ENCODE measurements at regions not wholly inside any gene's neighbourhood (a gene's known extent, or its start where the extent isn't known, plus 50 kb on each side); places are given as distances from the start of the nearest gene placed in this dataset.

- Mint-ChIP-seq H3K4me3 (peak overlapping the region in 1 of 4 donors; percentile 53), H3K4me1 (peaks cover 0 to 7% (median 5%) of the 10 kb centered on the region in 4 donors), H3K36me3 (no peaks in the 10 kb centered on the region), H3K9me3 (peaks cover 0 to 3% (median 0%) of the 10 kb centered on the region in 7 donors), H3K27me3 (peaks cover 47% of the 10 kb centered on the region), H3K27ac (no peak overlapping the region)
- Histone ChIP-seq H3K36me3 (ENCODE audit: control insufficient read depth, insufficient read depth, low read length) (no peaks in the 10 kb centered on the region), H3K4me1 (ENCODE audit: control insufficient read depth, insufficient read depth, low read length, poor library complexity, severe bottlenecking) (no peaks in the 10 kb centered on the region), H3K4me3 (ENCODE audit: low read depth, low read length) (no peak overlapping the region), H3K27me3 (ENCODE audit: control insufficient read depth, insufficient read depth, low read length) (peaks cover 8% of the 10 kb centered on the region), H3K9me3 (ENCODE audit: control insufficient read depth in 2 of 2, low read length in 2 of 2) (no peaks in the 10 kb centered on the region), H3K27ac (ENCODE audit: insufficient read depth, low read length, poor library complexity, severe bottlenecking) (no peak overlapping the region)
- ATAC-seq (ENCODE audit: low read depth in 2 of 2) (no peak), DNase-seq (peak in 1 of 3 donors; percentile 12)
Measured at GRCh38 chr2:172153156-172153555, 50.5 kb upstream of the DLX2 start.

GRCh38 chr2:172153757-172154156 is 51.1 kb upstream of the DLX2 start:
- Mint-ChIP-seq H3K4me1 (peaks cover 0 to 7% (median 5%) of the 10 kb centered on the region in 4 donors), H3K27ac (no peak overlapping the region), H3K4me3 (no peak overlapping the region), H3K9me3 (peaks cover 0 to 4% (median 0%) of the 10 kb centered on the region in 7 donors), H3K36me3 (no peaks in the 10 kb centered on the region), H3K27me3 (peaks cover 48% of the 10 kb centered on the region)
- no peaks in the 10 kb centered on the region for H3K4me1 ChIP-seq (ENCODE audit: control insufficient read depth, insufficient read depth, low read length, poor library complexity, severe bottlenecking)
- H3K9me3 ChIP-seq (ENCODE audit: control insufficient read depth in 2 of 2, low read length in 2 of 2): no peaks in the 10 kb centered on the region
- no peak overlapping the region for H3K27ac ChIP-seq (ENCODE audit: insufficient read depth, low read length, poor library complexity, severe bottlenecking)
- H3K36me3 ChIP-seq (ENCODE audit: control insufficient read depth, insufficient read depth, low read length): no peaks in the 10 kb centered on the region
- H3K27me3 ChIP-seq (ENCODE audit: control insufficient read depth, insufficient read depth, low read length): peaks cover 8% of the 10 kb centered on the region
- ATAC-seq (ENCODE audit: low read depth in 2 of 2) (no peak), DNase-seq (no peak)
- H3K4me3 ChIP-seq (ENCODE audit: low read depth, low read length): no peak overlapping the region

- DNase-seq: no peak
- no peak overlapping the region for H3K27ac ChIP-seq (ENCODE audit: insufficient read depth, low read length, poor library complexity, severe bottlenecking)
- no peak for ATAC-seq (ENCODE audit: low read depth in 2 of 2)
- Mint-ChIP-seq H3K27me3 (peaks cover 51% of the 10 kb centered on the region), H3K9me3 (peaks cover 0 to 4% (median 0%) of the 10 kb centered on the region in 7 donors), H3K4me1 (peaks cover 0 to 7% (median 5%) of the 10 kb centered on the region in 4 donors), H3K36me3 (no peaks in the 10 kb centered on the region), H3K4me3 (no peak overlapping the region), H3K27ac (no peak overlapping the region)
- no peak overlapping the region for H3K4me3 ChIP-seq (ENCODE audit: low read depth, low read length)
- no peaks in the 10 kb centered on the region for H3K9me3 ChIP-seq (ENCODE audit: control insufficient read depth in 2 of 2, low read length in 2 of 2)
- no peaks in the 10 kb centered on the region for H3K36me3 ChIP-seq (ENCODE audit: control insufficient read depth, insufficient read depth, low read length)
- no peaks in the 10 kb centered on the region for H3K4me1 ChIP-seq (ENCODE audit: control insufficient read depth, insufficient read depth, low read length, poor library complexity, severe bottlenecking)
- H3K27me3 ChIP-seq (ENCODE audit: control insufficient read depth, insufficient read depth, low read length): peaks cover 8% of the 10 kb centered on the region
Measured at GRCh38 chr2:172155752-172156151, 53.1 kb upstream of the DLX2 start.

GRCh38 chr2:172160839-172161238 is 58.1 kb upstream of the DLX2 start:
- H3K4me1 ChIP-seq (ENCODE audit: control insufficient read depth, insufficient read depth, low read length, poor library complexity, severe bottlenecking): no peaks in the 10 kb centered on the region
- no peak for ATAC-seq (ENCODE audit: low read depth in 2 of 2)
- no peaks in the 10 kb centered on the region for H3K4me1 Mint-ChIP-seq
- H3K27ac Mint-ChIP-seq: no peak overlapping the region
- H3K36me3 ChIP-seq (ENCODE audit: control insufficient read depth, insufficient read depth, low read length): no peaks in the 10 kb centered on the region
- H3K36me3 Mint-ChIP-seq: no peaks in the 10 kb centered on the region
- H3K27ac ChIP-seq (ENCODE audit: insufficient read depth, low read length, poor library complexity, severe bottlenecking): no peak overlapping the region
- no peak overlapping the region for H3K4me3 ChIP-seq (ENCODE audit: low read depth, low read length)
- DNase-seq: no peak
- peaks cover 24% of the 10 kb centered on the region for H3K27me3 Mint-ChIP-seq
- no peak overlapping the region for H3K4me3 Mint-ChIP-seq
- no peaks in the 10 kb centered on the region for H3K9me3 ChIP-seq (ENCODE audit: control insufficient read depth in 2 of 2, low read length in 2 of 2)
- no peaks in the 10 kb centered on the region for H3K27me3 ChIP-seq (ENCODE audit: control insufficient read depth, insufficient read depth, low read length)
- peaks cover 0 to 4% (median 0%) of the 10 kb centered on the region in 7 donors for H3K9me3 Mint-ChIP-seq

- Histone ChIP-seq H3K27me3 (ENCODE audit: control insufficient read depth, insufficient read depth, low read length) (no peaks in the 10 kb centered on the region), H3K36me3 (ENCODE audit: control insufficient read depth, insufficient read depth, low read length) (no peaks in the 10 kb centered on the region), H3K4me1 (ENCODE audit: control insufficient read depth, insufficient read depth, low read length, poor library complexity, severe bottlenecking) (no peaks in the 10 kb centered on the region), H3K27ac (ENCODE audit: insufficient read depth, low read length, poor library complexity, severe bottlenecking) (no peak overlapping the region), H3K9me3 (ENCODE audit: control insufficient read depth in 2 of 2, low read length in 2 of 2) (no peaks in the 10 kb centered on the region), H3K4me3 (ENCODE audit: low read depth, low read length) (no peak overlapping the region)
- no peaks in the 10 kb centered on the region for H3K36me3 Mint-ChIP-seq
- ATAC-seq (ENCODE audit: low read depth in 2 of 2) (no peak), DNase-seq (no peak)
- H3K4me1 Mint-ChIP-seq: no peaks in the 10 kb centered on the region
- H3K4me3 Mint-ChIP-seq: no peak overlapping the region
- no peak overlapping the region for H3K27ac Mint-ChIP-seq
- H3K27me3 Mint-ChIP-seq: peaks cover 17% of the 10 kb centered on the region
- H3K9me3 Mint-ChIP-seq: peaks cover 0 to 4% (median 0%) of the 10 kb centered on the region in 7 donors
Measured at GRCh38 chr2:172162225-172162733, 59.6 kb upstream of the DLX2 start.

GRCh38 chr2:172162739-172163336 is 60.1 kb upstream of the DLX2 start:
- H3K9me3 Mint-ChIP-seq: peaks cover 0 to 4% (median 0%) of the 10 kb centered on the region in 7 donors
- Histone ChIP-seq H3K36me3 (ENCODE audit: control insufficient read depth, insufficient read depth, low read length) (no peaks in the 10 kb centered on the region), H3K27ac (ENCODE audit: insufficient read depth, low read length, poor library complexity, severe bottlenecking) (no peak overlapping the region), H3K27me3 (ENCODE audit: control insufficient read depth, insufficient read depth, low read length) (no peaks in the 10 kb centered on the region), H3K4me1 (ENCODE audit: control insufficient read depth, insufficient read depth, low read length, poor library complexity, severe bottlenecking) (no peaks in the 10 kb centered on the region), H3K4me3 (ENCODE audit: low read depth, low read length) (no peak overlapping the region), H3K9me3 (ENCODE audit: control insufficient read depth in 2 of 2, low read length in 2 of 2) (no peaks in the 10 kb centered on the region)
- no peak overlapping the region for H3K4me3 Mint-ChIP-seq
- DNase-seq: no peak
- no peak overlapping the region for H3K27ac Mint-ChIP-seq
- ATAC-seq (ENCODE audit: low read depth in 2 of 2): no peak
- H3K27me3 Mint-ChIP-seq: peaks cover 13% of the 10 kb centered on the region
- no peaks in the 10 kb centered on the region for H3K4me1 Mint-ChIP-seq
- H3K36me3 Mint-ChIP-seq: no peaks in the 10 kb centered on the region

GRCh38 chr2:172168917-172169346 is 66.2 kb upstream of the DLX2 start:
- Histone ChIP-seq H3K27me3 (ENCODE audit: control insufficient read depth, insufficient read depth, low read length) (peaks cover 10% of the 10 kb centered on the region), H3K27ac (ENCODE audit: insufficient read depth, low read length, poor library complexity, severe bottlenecking) (no peak overlapping the region), H3K4me1 (ENCODE audit: control insufficient read depth, insufficient read depth, low read length, poor library complexity, severe bottlenecking) (peaks cover 5% of the 10 kb centered on the region), H3K36me3 (ENCODE audit: control insufficient read depth, insufficient read depth, low read length) (no peaks in the 10 kb centered on the region), H3K4me3 (ENCODE audit: low read depth, low read length) (no peak overlapping the region), H3K9me3 (ENCODE audit: control insufficient read depth in 2 of 2, low read length in 2 of 2) (no peaks in the 10 kb centered on the region)
- H3K9me3 Mint-ChIP-seq: no peaks in the 10 kb centered on the region
- no peak overlapping the region for H3K27ac Mint-ChIP-seq
- DNase-seq (no peak), ATAC-seq (ENCODE audit: low read depth in 2 of 2) (no peak)
- no peaks in the 10 kb centered on the region for H3K36me3 Mint-ChIP-seq
- no peak overlapping the region for H3K4me3 Mint-ChIP-seq
- peaks cover 0 to 6% (median 2%) of the 10 kb centered on the region in 4 donors for H3K4me1 Mint-ChIP-seq
- H3K27me3 Mint-ChIP-seq: peaks cover 46% of the 10 kb centered on the region

- Mint-ChIP-seq H3K4me3 (no peak overlapping the region), H3K27ac (no peak overlapping the region), H3K4me1 (peaks cover 0 to 6% (median 2%) of the 10 kb centered on the region in 4 donors), H3K9me3 (no peaks in the 10 kb centered on the region), H3K36me3 (no peaks in the 10 kb centered on the region), H3K27me3 (peaks cover 47% of the 10 kb centered on the region)
- Histone ChIP-seq H3K27me3 (ENCODE audit: control insufficient read depth, insufficient read depth, low read length) (peaks cover 10% of the 10 kb centered on the region), H3K4me1 (ENCODE audit: control insufficient read depth, insufficient read depth, low read length, poor library complexity, severe bottlenecking) (peaks cover 5% of the 10 kb centered on the region), H3K36me3 (ENCODE audit: control insufficient read depth, insufficient read depth, low read length) (no peaks in the 10 kb centered on the region), H3K27ac (ENCODE audit: insufficient read depth, low read length, poor library complexity, severe bottlenecking) (no peak overlapping the region), H3K4me3 (ENCODE audit: low read depth, low read length) (no peak overlapping the region), H3K9me3 (ENCODE audit: control insufficient read depth in 2 of 2, low read length in 2 of 2) (no peaks in the 10 kb centered on the region)
- DNase-seq: no peak
- no peak for ATAC-seq (ENCODE audit: low read depth in 2 of 2)
Measured at GRCh38 chr2:172169611-172170010, 66.9 kb upstream of the DLX2 start.
